ENCODE measurements at regions not wholly inside any gene's neighbourhood (a gene's known extent, or its start where the extent isn't known, plus 50 kb on each side); places are given as distances from the start of the nearest gene placed in this dataset.
A peak's percentile ranks its signal among the peaks of the same experiment; 100 is the strongest.

GRCh38 chr17:6187836-6188235 is 117.7 kb downstream of the WSCD1 start:
- no TSS peak for BruUV-seq (replicated peaks)
- H3K9me3 ChIP-seq (replicated peaks; ENCODE audit: control insufficient read depth, insufficient read depth, low read length), result no peaks in the 10 kb centered on the region
- H3K4me3 ChIP-seq (replicated peaks in 1 of 3; ENCODE audit: insufficient read depth in 1 of 3, low read depth in 1 of 3, low read length in 3 of 3), result no peak overlapping the region
- POLR2A ChIA-PET, result interaction anchor here (1.3 kb wide), 1 partner anchor 9 kb away, joined by 5 read pairs; no protein-coding TSS in a partner anchor
- peak overlapping the region; percentile 56 for H2AFZ ChIP-seq (ENCODE audit: low read depth, low read length)
- H3K4me2 ChIP-seq (ENCODE audit: insufficient read depth, low read length), result peak overlapping the region; percentile 23
- peak; percentile 76 for DNase-seq (ENCODE audit: low read depth, low spot score)
- no peaks in the 10 kb centered on the region for H3K9me1 ChIP-seq (replicated peaks; ENCODE audit: control insufficient read depth, extremely low read depth, insufficient read depth, low read length)
- H3K4me1 ChIP-seq (ENCODE audit: control insufficient read depth, extremely low read depth, insufficient read depth, low read length), result peaks cover 21% of the 10 kb centered on the region
- peak overlapping the region; percentile 53 for H3K9ac ChIP-seq (replicated peaks; ENCODE audit: extremely low read depth, insufficient read depth, low read length)
- TF ChIP-seq FOS (IDR thresholded peaks at IDR 0.05; ENCODE audit: borderline replicate concordance, insufficient read depth, low read length), result peak; percentile 33
- TF ChIP-seq MYC (IDR thresholded peaks at IDR 0.05; ENCODE audit: low read depth, low read length), result no peak
- TF ChIP-seq POLR2AphosphoS5 (IDR thresholded peaks at IDR 0.05; ENCODE audit: insufficient read depth, low read depth, low read length), result no peak
- peak; percentile 4 for TF ChIP-seq JUN (IDR thresholded peaks at IDR 0.05; ENCODE audit: borderline replicate concordance, insufficient read depth, insufficient read length, low read depth)
- H3K27ac ChIP-seq (ENCODE audit: insufficient read depth, low read depth, low read length), result peak overlapping the region; percentile 58
- intact Hi-C loops (cut with micrococcal nuclease), result no loop called here
- no peaks in the 10 kb centered on the region for H3K27me3 ChIP-seq (ENCODE audit: control insufficient read depth in 2 of 2, insufficient read depth in 2 of 2, low read length in 2 of 2)
- CTCF ChIA-PET, result interaction anchor here (0.7 to 1.5 kb wide), 6 partner anchors 9 to 225 kb away, joined by 3 to 5 read pairs (median 4); no protein-coding TSS in a partner anchor
- dilution Hi-C loops (cut with MboI; ENCODE audit: extremely low pct_ligation_motif_present, low sequenced_read_pairs), result no loop called here
- H3K79me2 ChIP-seq (ENCODE audit: control insufficient read depth, insufficient read depth, low read length), result no peaks in the 10 kb centered on the region
- H4K20me1 ChIP-seq (replicated peaks; ENCODE audit: control insufficient read depth, extremely low read depth, insufficient read depth, low read length), result no peaks in the 10 kb centered on the region
- FAIRE-seq, result peak; percentile 68
- H3K36me3 ChIP-seq (ENCODE audit: control insufficient read depth in 2 of 2, extremely low read depth in 1 of 2, insufficient read depth in 2 of 2, low read length in 2 of 2), result no peaks in the 10 kb centered on the region

DNA sequence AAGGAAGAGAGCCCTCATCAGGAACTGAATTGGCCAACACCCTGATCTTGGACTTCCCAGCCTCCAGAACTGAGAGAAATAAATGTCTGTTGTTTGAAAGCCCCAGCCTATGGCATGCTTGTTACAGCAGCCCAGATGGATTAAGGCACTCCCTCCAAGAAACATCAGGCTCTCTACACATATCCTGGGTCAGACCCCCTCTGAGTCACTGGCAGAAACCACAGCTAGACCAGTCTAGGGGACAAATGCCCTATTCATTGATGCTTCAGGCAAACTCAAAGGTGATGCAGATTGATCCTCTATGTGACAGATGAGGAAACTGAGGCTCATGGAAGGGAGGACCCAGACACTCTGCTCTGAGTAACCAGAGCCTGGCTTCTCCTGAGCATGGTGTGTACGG is 116.8 kb downstream of the WSCD1 start:
- no peak overlapping the region for H3K4me3 ChIP-seq (replicated peaks in 1 of 3; ENCODE audit: insufficient read depth in 1 of 3, low read depth in 1 of 3, low read length in 3 of 3)
- intact Hi-C loops (cut with micrococcal nuclease), result no loop called here
- dilution Hi-C loops (cut with MboI; ENCODE audit: extremely low pct_ligation_motif_present, low sequenced_read_pairs), result no loop called here
- H3K9ac ChIP-seq (replicated peaks; ENCODE audit: extremely low read depth, insufficient read depth, low read length), result no peak overlapping the region
- H3K4me2 ChIP-seq (ENCODE audit: insufficient read depth, low read length), result no peak overlapping the region
- H3K27ac ChIP-seq (ENCODE audit: insufficient read depth, low read depth, low read length), result no peak overlapping the region
- ChIA-PET CTCF (interaction anchor here (1.1 to 1.5 kb wide), 4 partner anchors 29 to 226 kb away, joined by 3 to 5 read pairs (median 4); no protein-coding TSS in a partner anchor), POLR2A (interaction anchor here (1.3 kb wide), 1 partner anchor 8 kb away, joined by 5 read pairs; no protein-coding TSS in a partner anchor)
- no peaks in the 10 kb centered on the region for H3K27me3 ChIP-seq (ENCODE audit: control insufficient read depth in 2 of 2, insufficient read depth in 2 of 2, low read length in 2 of 2)
- H3K4me1 ChIP-seq (ENCODE audit: control insufficient read depth, extremely low read depth, insufficient read depth, low read length), result peaks cover 19% of the 10 kb centered on the region
- BruUV-seq (replicated peaks), result no TSS peak
- no peaks in the 10 kb centered on the region for H3K9me1 ChIP-seq (replicated peaks; ENCODE audit: control insufficient read depth, extremely low read depth, insufficient read depth, low read length)
- H4K20me1 ChIP-seq (replicated peaks; ENCODE audit: control insufficient read depth, extremely low read depth, insufficient read depth, low read length), result no peaks in the 10 kb centered on the region
- FAIRE-seq, result peak; percentile 18
- no peak overlapping the region for H2AFZ ChIP-seq (ENCODE audit: low read depth, low read length)
- no peaks in the 10 kb centered on the region for H3K36me3 ChIP-seq (ENCODE audit: control insufficient read depth in 2 of 2, extremely low read depth in 1 of 2, insufficient read depth in 2 of 2, low read length in 2 of 2)
- no peaks in the 10 kb centered on the region for H3K79me2 ChIP-seq (ENCODE audit: control insufficient read depth, insufficient read depth, low read length)
- DNase-seq (ENCODE audit: low read depth, low spot score), result no peak
- TF ChIP-seq, protein P1, sequence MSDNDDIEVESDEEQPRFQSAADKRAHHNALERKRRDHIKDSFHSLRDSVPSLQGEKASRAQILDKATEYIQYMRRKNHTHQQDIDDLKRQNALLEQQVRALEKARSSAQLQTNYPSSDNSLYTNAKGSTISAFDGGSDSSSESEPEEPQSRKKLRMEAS (IDR thresholded peaks at IDR 0.05; ENCODE audit: insufficient read depth, insufficient read length), result no peak
- TF ChIP-seq, protein P2, sequence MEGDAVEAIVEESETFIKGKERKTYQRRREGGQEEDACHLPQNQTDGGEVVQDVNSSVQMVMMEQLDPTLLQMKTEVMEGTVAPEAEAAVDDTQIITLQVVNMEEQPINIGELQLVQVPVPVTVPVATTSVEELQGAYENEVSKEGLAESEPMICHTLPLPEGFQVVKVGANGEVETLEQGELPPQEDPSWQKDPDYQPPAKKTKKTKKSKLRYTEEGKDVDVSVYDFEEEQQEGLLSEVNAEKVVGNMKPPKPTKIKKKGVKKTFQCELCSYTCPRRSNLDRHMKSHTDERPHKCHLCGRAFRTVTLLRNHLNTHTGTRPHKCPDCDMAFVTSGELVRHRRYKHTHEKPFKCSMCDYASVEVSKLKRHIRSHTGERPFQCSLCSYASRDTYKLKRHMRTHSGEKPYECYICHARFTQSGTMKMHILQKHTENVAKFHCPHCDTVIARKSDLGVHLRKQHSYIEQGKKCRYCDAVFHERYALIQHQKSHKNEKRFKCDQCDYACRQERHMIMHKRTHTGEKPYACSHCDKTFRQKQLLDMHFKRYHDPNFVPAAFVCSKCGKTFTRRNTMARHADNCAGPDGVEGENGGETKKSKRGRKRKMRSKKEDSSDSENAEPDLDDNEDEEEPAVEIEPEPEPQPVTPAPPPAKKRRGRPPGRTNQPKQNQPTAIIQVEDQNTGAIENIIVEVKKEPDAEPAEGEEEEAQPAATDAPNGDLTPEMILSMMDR (IDR thresholded peaks at IDR 0.05; ENCODE audit: extremely low read depth in 1 of 2, insufficient read depth in 1 of 2, low read depth in 1 of 2, low read length in 2 of 2), result no peak
- TF ChIP-seq EZH2 (IDR thresholded peaks at IDR 0.05; ENCODE audit: borderline replicate concordance, low read depth, low read length, severe bottlenecking) (no peak), POLR2A (IDR thresholded peaks at IDR 0.05; ENCODE audit: low read depth, low read length) (no peak), POLR2AphosphoS5 (IDR thresholded peaks at IDR 0.05; ENCODE audit: insufficient read depth, low read depth, low read length) (no peak), FOS (IDR thresholded peaks at IDR 0.05; ENCODE audit: borderline replicate concordance, insufficient read depth, low read length) (no peak)
- no peaks in the 10 kb centered on the region for H3K9me3 ChIP-seq (replicated peaks; ENCODE audit: control insufficient read depth, insufficient read depth, low read length)
